Glutamatergic neuron (in vitro differentiated cells): ENCODE measurements at regions not wholly inside any gene's neighbourhood (a gene's known extent, or its start where the extent isn't known, plus 50 kb on each side); places are given as distances from the start of the nearest gene placed in this dataset.

Source experiments
- DNase-seq: peaks from one replicate; pipeline ENCODE4 v3.0.0; 2022
- H3K27ac Mint-ChIP-seq: one replicate; pipeline ENCODE4 v1.8.0; 2020; ENCODE audit warnings: mild to moderate bottlenecking, mixed read lengths, inconsistent platforms; ENCODE audit not compliant: unreplicated experiment
- H3K27me3 Mint-ChIP-seq: one replicate; pipeline ENCODE4 v1.8.0; 2020; ENCODE audit warnings: mild to moderate bottlenecking, moderate library complexity, mixed read lengths, inconsistent platforms; ENCODE audit not compliant: unreplicated experiment
- H3K36me3 Mint-ChIP-seq: one replicate; pipeline ENCODE4 v1.8.0; 2020; ENCODE audit warnings: mild to moderate bottlenecking, mixed read lengths, inconsistent platforms; ENCODE audit not compliant: unreplicated experiment
- H3K4me1 Mint-ChIP-seq: one replicate; pipeline ENCODE4 v1.8.0; 2020; ENCODE audit warnings: mild to moderate bottlenecking, low read depth, mixed read lengths, inconsistent platforms; ENCODE audit not compliant: unreplicated experiment
- H3K4me3 Mint-ChIP-seq: one replicate; pipeline ENCODE4 v1.8.0; 2020; ENCODE audit warnings: mild to moderate bottlenecking, mixed read lengths, inconsistent platforms; ENCODE audit not compliant: unreplicated experiment
- H3K9me3 Mint-ChIP-seq: one replicate; pipeline ENCODE4 v1.8.0; 2020; ENCODE audit warnings: mild to moderate bottlenecking, moderate library complexity, mixed read lengths, inconsistent platforms; ENCODE audit not compliant: unreplicated experiment
- CTCF ChIP-seq: fragments of 200-600 bp; sonication (generic); IDR thresholded peaks from one replicate; pipeline ENCODE4 v1.5.0; 2021; ENCODE audit not compliant: partially characterized antibody, unreplicated experiment

- TF ChIP-seq CTCF: no peak
- no peaks in the 10 kb centered on the region for H3K4me1 Mint-ChIP-seq
- no peak overlapping the region for H3K27ac Mint-ChIP-seq
- H3K27me3 Mint-ChIP-seq: no peaks in the 10 kb centered on the region
- DNase-seq: no peak
- H3K9me3 Mint-ChIP-seq: no peaks in the 10 kb centered on the region
- H3K4me3 Mint-ChIP-seq: no peak overlapping the region
- H3K36me3 Mint-ChIP-seq: no peaks in the 10 kb centered on the region
Measured at GRCh38 chr12:115268451-115268850, 584.5 kb upstream of the TBX3 start.

DNA sequence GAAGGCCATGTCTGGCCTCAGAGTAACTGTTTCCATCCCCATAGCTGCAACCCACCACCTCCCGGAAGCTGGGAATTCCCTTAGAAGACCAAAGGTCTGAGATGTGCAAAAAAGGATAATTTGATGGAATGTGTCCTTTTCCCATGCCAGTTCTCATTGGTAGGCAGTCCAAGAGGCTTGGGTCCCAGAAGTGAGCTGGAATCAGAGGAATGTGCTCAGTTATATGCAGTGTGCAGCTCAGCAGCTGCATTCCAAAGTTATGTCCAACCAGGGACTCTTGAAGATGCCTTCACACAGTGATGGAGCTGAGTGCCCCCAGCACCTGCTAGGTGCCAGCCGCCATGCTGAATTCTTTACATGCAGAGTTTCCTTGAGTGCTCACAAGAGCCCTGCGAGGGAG lies 583.9 kb upstream of the TBX3 start:
- H3K27ac Mint-ChIP-seq: no peak overlapping the region

DNA sequence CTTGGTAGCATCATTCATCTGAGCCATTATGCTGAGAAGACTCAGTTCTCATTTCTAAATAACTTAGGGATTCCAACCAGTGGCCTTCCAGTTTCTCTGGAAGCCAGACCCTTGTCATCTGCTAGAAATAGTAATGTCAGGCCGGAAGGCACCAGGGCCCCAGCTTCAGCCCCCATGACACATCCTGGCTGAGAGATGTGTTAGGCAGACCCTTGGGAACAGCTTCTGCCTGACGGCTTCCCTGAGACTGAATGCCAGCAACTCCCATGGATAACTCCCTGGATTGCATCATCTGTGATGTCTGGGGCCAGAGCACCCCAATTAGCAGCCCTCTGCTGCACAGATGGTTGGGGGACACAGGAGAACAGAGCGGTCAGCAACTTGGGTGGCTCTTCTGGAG lies 583.5 kb upstream of the TBX3 start:
- no peak for DNase-seq
- H3K9me3 Mint-ChIP-seq: no peaks in the 10 kb centered on the region
- no peaks in the 10 kb centered on the region for H3K36me3 Mint-ChIP-seq
- H3K27me3 Mint-ChIP-seq: no peaks in the 10 kb centered on the region
- no peak overlapping the region for H3K4me3 Mint-ChIP-seq
- no peak overlapping the region for H3K27ac Mint-ChIP-seq
- no peaks in the 10 kb centered on the region for H3K4me1 Mint-ChIP-seq
- no peak for TF ChIP-seq CTCF

More for the DNA sequence above, 583.9 kb upstream of the TBX3 start:
- Mint-ChIP-seq H3K4me1 (no peaks in the 10 kb centered on the region), H3K9me3 (no peaks in the 10 kb centered on the region), H3K27me3 (no peaks in the 10 kb centered on the region), H3K36me3 (no peaks in the 10 kb centered on the region), H3K4me3 (no peak overlapping the region)
- no peak for DNase-seq
- no peak for TF ChIP-seq CTCF

- H3K9me3 Mint-ChIP-seq: no peaks in the 10 kb centered on the region
- no peaks in the 10 kb centered on the region for H3K36me3 Mint-ChIP-seq
- no peaks in the 10 kb centered on the region for H3K27me3 Mint-ChIP-seq
- no peak for DNase-seq
- H3K4me1 Mint-ChIP-seq: no peaks in the 10 kb centered on the region
- H3K27ac Mint-ChIP-seq: no peak overlapping the region
- TF ChIP-seq CTCF: no peak
- H3K4me3 Mint-ChIP-seq: no peak overlapping the region
Measured at GRCh38 chr12:115264605-115265004, 580.6 kb upstream of the TBX3 start.

DNA sequence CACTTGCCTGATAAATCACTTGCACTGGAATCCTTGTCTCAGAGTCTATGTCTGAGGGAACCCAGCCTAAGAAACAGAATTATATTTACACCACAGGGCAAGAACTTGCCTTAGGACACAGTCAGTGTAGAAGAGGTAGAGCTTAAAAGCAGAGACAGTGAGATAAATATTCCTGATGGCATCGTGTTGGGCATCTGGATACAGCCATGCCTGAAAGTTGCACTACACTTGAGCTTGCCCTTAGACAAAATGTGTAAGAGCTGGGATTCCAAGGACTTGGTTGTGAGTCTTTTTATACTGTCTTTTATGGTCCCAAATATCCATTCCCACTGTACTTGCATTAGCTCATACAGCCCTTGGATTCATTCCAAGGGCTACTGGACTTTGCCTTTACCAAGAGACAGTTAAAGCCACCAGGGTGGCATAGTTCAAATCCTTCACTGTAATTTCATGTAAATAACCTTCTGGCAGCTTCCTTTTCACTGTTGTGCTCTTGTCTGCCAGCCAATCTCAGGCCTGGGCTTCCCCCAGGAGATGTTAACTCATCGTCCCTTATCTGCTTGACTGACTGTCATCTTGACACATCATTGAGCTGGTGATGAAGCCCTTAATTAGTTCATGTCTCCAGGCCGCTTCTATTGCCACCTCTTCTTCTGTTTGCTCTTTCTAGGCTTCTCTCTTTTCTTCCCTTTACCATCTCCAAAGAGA lies 577.9 kb upstream of the TBX3 start:
- no peak overlapping the region for H3K27ac Mint-ChIP-seq
- DNase-seq: no peak
- no peaks in the 10 kb centered on the region for H3K9me3 Mint-ChIP-seq
- no peak overlapping the region for H3K4me3 Mint-ChIP-seq
- H3K36me3 Mint-ChIP-seq: no peaks in the 10 kb centered on the region
- no peak for TF ChIP-seq CTCF
- no peaks in the 10 kb centered on the region for H3K4me1 Mint-ChIP-seq
- H3K27me3 Mint-ChIP-seq: no peaks in the 10 kb centered on the region
